BJ (cell line): ENCODE measurements at regions not wholly inside any gene's neighbourhood (a gene's known extent, or its start where the extent isn't known, plus 50 kb on each side); places are given as distances from the start of the nearest gene placed in this dataset.
"Not testable (repeated sequence)": the region's sequence is repeated elsewhere in the genome, so short reads cannot be mapped to it uniquely, and the experiment has no call there.

Source experiments
- CTCF ChIA-PET: fragments of 350-600 bp; formaldehyde crosslinking; extraction: SDS; loops from one replicate; lab custom pipeline; 2021; ENCODE audit warnings: antibody characterized with exemption, inconsistent platforms; lab: Yijun Ruan, JAX
- POLR2A ChIA-PET: fragments of 300-600 bp; sonication (Branson Sonifier 250); formaldehyde crosslinking; extraction: SDS; loops from one replicate; lab custom pipeline; 2021; ENCODE audit warnings: antibody characterized with exemption; lab: Charles Lee
- DNase-seq: peaks from one replicate; pipeline ENCODE4 v3.0.0-alpha.2; 2011; ENCODE audit warnings: low read depth
- H3K27me3 ChIP-seq: 2 replicates; pipeline ENCODE4 v1.6.0; 2011; ENCODE audit warnings: low read length; ENCODE audit not compliant: control insufficient read depth, insufficient read depth
- H3K36me3 ChIP-seq: 2 replicates; pipeline ENCODE4 v1.5.1; 2011; ENCODE audit warnings: low read length; ENCODE audit not compliant: control insufficient read depth, insufficient read depth
- H3K4me3 ChIP-seq: 2 replicates; pipeline ENCODE4 v1.5.1; 2011; ENCODE audit warnings: low read depth, mild to moderate bottlenecking, control low read depth, low read length
- TF ChIP-seq, protein P1 (sequence below): IDR thresholded peaks from 2 replicates; pipeline ENCODE4 v1.5.1; 2011; ENCODE audit warnings: low read depth, mild to moderate bottlenecking, control low read depth, inconsistent platforms, low read length, moderate library complexity; ENCODE audit not compliant: insufficient read depth

GRCh38 chr15:96487245-96487644 is 156.7 kb downstream of the NR2F2 start:
- H3K27me3 ChIP-seq: no peaks in the 10 kb centered on the region
- TF ChIP-seq, protein P1, sequence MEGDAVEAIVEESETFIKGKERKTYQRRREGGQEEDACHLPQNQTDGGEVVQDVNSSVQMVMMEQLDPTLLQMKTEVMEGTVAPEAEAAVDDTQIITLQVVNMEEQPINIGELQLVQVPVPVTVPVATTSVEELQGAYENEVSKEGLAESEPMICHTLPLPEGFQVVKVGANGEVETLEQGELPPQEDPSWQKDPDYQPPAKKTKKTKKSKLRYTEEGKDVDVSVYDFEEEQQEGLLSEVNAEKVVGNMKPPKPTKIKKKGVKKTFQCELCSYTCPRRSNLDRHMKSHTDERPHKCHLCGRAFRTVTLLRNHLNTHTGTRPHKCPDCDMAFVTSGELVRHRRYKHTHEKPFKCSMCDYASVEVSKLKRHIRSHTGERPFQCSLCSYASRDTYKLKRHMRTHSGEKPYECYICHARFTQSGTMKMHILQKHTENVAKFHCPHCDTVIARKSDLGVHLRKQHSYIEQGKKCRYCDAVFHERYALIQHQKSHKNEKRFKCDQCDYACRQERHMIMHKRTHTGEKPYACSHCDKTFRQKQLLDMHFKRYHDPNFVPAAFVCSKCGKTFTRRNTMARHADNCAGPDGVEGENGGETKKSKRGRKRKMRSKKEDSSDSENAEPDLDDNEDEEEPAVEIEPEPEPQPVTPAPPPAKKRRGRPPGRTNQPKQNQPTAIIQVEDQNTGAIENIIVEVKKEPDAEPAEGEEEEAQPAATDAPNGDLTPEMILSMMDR: no peak
- ChIA-PET POLR2A (no interaction called here), CTCF (no interaction called here)
- H3K4me3 ChIP-seq: no peak overlapping the region
- no peaks in the 10 kb centered on the region for H3K36me3 ChIP-seq
- DNase-seq: no peak

DNA sequence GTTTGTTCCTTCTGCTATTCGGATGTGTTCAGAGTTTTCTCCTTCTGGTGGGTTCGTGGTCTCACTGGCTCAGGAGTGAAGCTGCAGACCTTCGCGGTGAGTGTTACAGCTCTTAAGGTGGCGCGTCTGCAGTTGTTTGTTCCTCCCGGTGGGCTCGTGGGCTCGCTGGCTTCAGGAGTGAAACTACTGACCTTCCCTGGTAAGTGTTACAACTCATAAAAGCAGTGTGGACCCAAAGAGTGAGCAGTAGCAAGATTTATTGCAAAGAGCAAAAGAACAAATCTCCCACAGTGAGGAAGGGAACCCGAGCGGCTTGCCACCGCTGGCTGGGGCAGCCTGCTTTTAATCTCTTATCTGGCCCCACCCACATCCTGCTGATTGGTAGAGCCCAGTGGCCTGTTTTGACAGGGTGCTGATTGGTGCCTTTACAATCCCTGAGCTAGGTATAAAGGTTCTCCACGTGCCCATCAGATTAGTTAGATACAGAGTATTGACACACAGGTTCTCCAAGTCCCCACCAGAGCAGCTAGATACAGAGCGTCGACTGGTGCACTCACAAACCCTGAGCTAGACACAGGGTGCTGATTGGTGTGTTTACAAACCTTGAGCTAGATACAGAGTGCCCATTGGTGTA is 160.7 kb downstream of the NR2F2 start:
- H3K4me3 ChIP-seq, DNase-seq, H3K27me3 ChIP-seq, H3K36me3 ChIP-seq: not testable (repeated sequence)
- ChIA-PET CTCF (interaction anchor here (0.7 kb wide), 1 partner anchor 1285 kb away, joined by 3 read pairs; no protein-coding TSS in a partner anchor), POLR2A (interaction anchor here (0.6 to 0.7 kb wide), 2 partner anchors 10 to 81 kb away, joined by 3 to 4 read pairs; no protein-coding TSS in a partner anchor)

DNA sequence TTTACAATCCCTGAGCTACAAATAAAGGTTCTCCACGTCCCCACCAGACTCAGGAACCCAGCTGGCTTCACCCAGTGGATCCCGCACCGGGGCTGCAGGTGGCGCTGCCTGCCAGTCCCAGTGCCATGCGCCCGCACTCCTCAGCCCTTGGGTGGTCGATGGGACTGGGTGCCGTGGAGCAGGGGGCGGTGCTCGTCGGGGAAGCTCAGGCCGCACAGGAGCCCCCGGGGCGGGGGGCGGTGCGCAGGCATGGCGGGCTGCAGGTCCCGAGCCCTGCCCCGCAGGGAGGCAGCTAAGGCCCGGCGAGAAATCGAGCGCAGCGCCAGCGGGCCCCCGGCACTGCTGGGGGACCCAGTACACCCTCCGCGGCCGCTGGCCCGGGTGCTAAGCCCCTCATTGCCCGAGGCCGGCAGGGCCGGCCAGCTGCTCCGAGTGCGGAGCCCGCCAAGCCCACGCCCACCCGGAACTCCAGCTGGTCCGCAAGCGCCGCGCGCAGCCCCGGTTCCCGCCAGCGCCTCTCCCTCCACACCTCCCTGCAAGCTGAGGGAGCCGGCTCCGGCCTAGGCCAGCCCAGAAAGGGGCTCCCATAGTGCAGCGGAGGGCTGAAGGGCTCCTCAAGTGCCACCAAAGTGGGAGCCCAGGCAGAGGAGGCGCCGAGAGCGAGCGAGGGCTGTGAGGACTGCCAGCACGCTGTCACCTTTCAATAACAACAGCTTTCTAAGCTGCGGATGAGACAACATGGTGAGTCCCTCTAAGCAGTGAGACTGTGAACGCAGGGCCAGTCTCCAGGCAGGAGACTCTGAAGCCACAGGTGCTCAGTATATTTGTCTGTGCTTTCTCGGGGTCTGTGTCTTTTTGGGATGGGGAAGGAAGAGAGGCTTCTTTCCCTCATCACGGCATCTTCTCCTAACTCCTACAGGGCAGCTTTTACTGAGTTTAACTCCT is 161.5 kb downstream of the NR2F2 start:
- H3K27me3 ChIP-seq, H3K36me3 ChIP-seq, POLR2A ChIA-PET, H3K4me3 ChIP-seq, CTCF ChIA-PET, DNase-seq: not testable (repeated sequence)

DNA sequence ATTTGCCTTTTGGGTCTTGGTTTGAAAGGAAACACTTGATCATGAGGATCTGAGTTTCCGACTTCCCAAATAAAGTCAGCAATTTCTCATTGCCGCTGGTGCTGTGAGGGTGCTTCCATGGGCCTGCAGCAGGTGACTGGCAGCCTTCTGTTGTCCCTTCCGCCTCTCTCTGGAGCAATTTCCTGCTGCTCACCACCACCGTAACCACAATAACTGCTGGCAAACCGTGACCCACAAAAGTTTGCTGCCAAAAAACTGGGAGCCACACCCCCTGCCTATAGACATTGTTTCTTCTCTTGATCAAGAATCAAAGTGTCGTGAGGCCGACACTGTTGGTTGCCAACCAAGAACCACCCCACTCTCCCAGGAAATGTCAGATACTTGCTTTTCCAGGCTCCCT is 164.0 kb downstream of the NR2F2 start:
- H3K36me3 ChIP-seq: no peaks in the 10 kb centered on the region
- DNase-seq: no peak
- CTCF ChIA-PET: no interaction called here
- TF ChIP-seq, protein P1: no peak
- no peak overlapping the region for H3K4me3 ChIP-seq
- no peaks in the 10 kb centered on the region for H3K27me3 ChIP-seq
- POLR2A ChIA-PET: no interaction called here

DNA sequence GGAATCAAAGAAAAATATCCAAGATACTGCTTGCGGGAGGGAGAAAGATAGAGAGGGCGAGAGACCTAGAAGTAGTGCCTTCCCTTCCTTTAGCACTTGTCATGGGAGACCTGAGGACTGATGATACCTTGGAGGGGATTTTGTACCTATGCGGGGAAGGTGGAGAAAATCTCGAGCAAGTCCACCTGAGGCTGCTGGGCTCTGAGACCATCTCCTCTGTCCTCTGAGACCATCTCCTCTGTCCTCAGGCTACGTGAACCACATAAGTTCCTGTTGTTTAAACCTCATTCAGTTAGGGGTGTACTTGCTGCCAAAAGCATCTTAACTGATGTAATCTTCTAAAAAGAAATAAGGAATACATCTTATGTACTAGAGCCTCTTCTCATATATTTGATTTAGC is 164.9 kb downstream of the NR2F2 start:
- H3K27me3 ChIP-seq: no peaks in the 10 kb centered on the region
- CTCF ChIA-PET: no interaction called here
- H3K4me3 ChIP-seq: no peak overlapping the region
- POLR2A ChIA-PET: no interaction called here
- H3K36me3 ChIP-seq: no peaks in the 10 kb centered on the region
- no peak for DNase-seq
- TF ChIP-seq, protein P1: no peak

DNA sequence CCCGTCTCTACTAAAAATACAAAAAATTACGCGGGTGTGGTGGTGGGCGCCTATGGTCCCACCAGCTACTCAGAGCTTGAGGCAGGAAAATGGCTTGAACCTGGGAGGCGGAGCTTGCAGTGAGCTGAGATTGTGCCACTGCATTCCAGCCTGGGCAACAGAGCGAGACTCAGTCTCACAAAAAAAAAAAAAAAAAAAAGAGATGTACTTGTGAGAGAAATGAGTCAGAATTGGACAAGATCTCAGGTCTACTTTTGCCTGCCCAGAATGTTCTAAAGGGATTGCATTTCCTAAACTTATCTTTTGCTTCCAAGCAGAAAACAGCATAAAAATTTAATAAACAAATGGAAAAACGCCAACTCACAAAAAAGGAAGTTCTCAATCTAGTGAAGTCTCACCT is 167.5 kb downstream of the NR2F2 start:
- Histone ChIP-seq H3K27me3 (no peaks in the 10 kb centered on the region), H3K4me3 (no peak overlapping the region), H3K36me3 (no peaks in the 10 kb centered on the region)
- no peak for DNase-seq
- CTCF ChIA-PET: no interaction called here
- POLR2A ChIA-PET: no interaction called here
- TF ChIP-seq, protein P1: no peak
